ENCODE measurements at regions not wholly inside any gene's neighbourhood (a gene's known extent, or its start where the extent isn't known, plus 50 kb on each side); places are given as distances from the start of the nearest gene placed in this dataset.

GRCh38 chr12:78712834-78713481 lies 151.6 kb upstream of the SYT1 start:
- no peak for DNase-seq (ENCODE audit: extremely low spot score)
- ChIA-PET CTCF (no interaction called here), POLR2A (no interaction called here)
- TF ChIP-seq ARNT (IDR thresholded peaks at IDR 0.05) (no peak), SP1 (IDR thresholded peaks at IDR 0.05) (no peak), ELF4 (IDR thresholded peaks at IDR 0.05) (no peak), TARDBP (IDR thresholded peaks at IDR 0.05) (no peak), NFRKB (IDR thresholded peaks at IDR 0.05) (no peak), SUZ12 (IDR thresholded peaks at IDR 0.05) (no peak), BHLHE40 (IDR thresholded peaks at IDR 0.05; ENCODE audit: borderline replicate concordance) (no peak), CTBP1 (IDR thresholded peaks at IDR 0.05; ENCODE audit: borderline replicate concordance) (no peak), HDGF (IDR thresholded peaks at IDR 0.05; ENCODE audit: borderline replicate concordance) (no peak), ZNF384 (IDR thresholded peaks at IDR 0.05) (no peak), FOXA1 (IDR thresholded peaks at IDR 0.05) (no peak), L3MBTL2 (conservative IDR thresholded peaks at IDR 0.05) (no peak), PKNOX1 (IDR thresholded peaks at IDR 0.05) (no peak), LEF1 (IDR thresholded peaks at IDR 0.05; ENCODE audit: borderline replicate concordance) (no peak)

- POLR2A ChIA-PET: no interaction called here
- TF ChIP-seq HDGF (IDR thresholded peaks at IDR 0.05; ENCODE audit: borderline replicate concordance) (no peak), ARNT (IDR thresholded peaks at IDR 0.05) (no peak), PKNOX1 (IDR thresholded peaks at IDR 0.05) (no peak), BHLHE40 (IDR thresholded peaks at IDR 0.05; ENCODE audit: borderline replicate concordance) (no peak)
- CTCF ChIA-PET: no interaction called here
- no peak for DNase-seq (ENCODE audit: extremely low spot score)
Observed at GRCh38 chr12:78719721-78720120, 144.9 kb upstream of the SYT1 start.

DNA sequence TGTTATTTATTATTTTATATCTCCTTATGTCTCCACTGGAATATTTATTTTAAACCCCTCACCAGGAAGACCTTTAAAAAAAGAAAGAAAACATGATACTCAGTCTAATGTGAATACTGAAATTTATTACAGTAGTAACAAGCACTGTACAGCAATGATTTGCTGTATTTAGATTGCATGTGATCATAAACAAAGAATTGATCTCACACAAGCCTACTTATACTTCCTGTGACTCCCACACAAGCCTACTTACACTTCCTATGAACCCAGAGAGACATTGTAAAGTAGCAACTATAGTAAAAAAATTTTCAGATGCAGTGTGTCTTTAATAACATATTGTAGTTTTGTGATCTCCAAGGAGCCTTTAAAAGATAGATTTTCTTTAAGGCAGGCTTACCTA lies 142.7 kb upstream of the SYT1 start:
- TF ChIP-seq FOXM1 (IDR thresholded peaks at IDR 0.05; ENCODE audit: borderline replicate concordance) (no peak), ZNF384 (IDR thresholded peaks at IDR 0.05) (no peak), CTBP1 (IDR thresholded peaks at IDR 0.05; ENCODE audit: borderline replicate concordance) (no peak), SP1 (IDR thresholded peaks at IDR 0.05) (no peak), BHLHE40 (IDR thresholded peaks at IDR 0.05; ENCODE audit: borderline replicate concordance) (no peak), L3MBTL2 (conservative IDR thresholded peaks at IDR 0.05) (no peak), ARNT (IDR thresholded peaks at IDR 0.05) (no peak), PKNOX1 (IDR thresholded peaks at IDR 0.05) (no peak), LEF1 (IDR thresholded peaks at IDR 0.05; ENCODE audit: borderline replicate concordance) (no peak), FOXA1 (IDR thresholded peaks at IDR 0.05) (no peak), NFRKB (IDR thresholded peaks at IDR 0.05) (no peak)
- ChIA-PET POLR2A (no interaction called here), CTCF (no interaction called here)

GRCh38 chr12:78725033-78725432 lies 139.5 kb upstream of the SYT1 start:
- DNase-seq (ENCODE audit: extremely low spot score): no peak
- TF ChIP-seq ZNF384 (IDR thresholded peaks at IDR 0.05) (no peak), LEF1 (IDR thresholded peaks at IDR 0.05; ENCODE audit: borderline replicate concordance) (no peak), L3MBTL2 (conservative IDR thresholded peaks at IDR 0.05) (no peak)
- CTCF ChIA-PET: no interaction called here
- POLR2A ChIA-PET: no interaction called here

More for the DNA sequence above, 142.7 kb upstream of the SYT1 start:
- DNase-seq (ENCODE audit: extremely low spot score): no peak

GRCh38 chr12:78725951-78726580 lies 138.5 kb upstream of the SYT1 start:
- DNase-seq (ENCODE audit: extremely low spot score): no peak
- ChIA-PET POLR2A (no interaction called here), CTCF (interaction anchor here (0.6 kb wide), 1 partner anchor 621 kb away, joined by 9 read pairs; no protein-coding TSS in a partner anchor)

DNA sequence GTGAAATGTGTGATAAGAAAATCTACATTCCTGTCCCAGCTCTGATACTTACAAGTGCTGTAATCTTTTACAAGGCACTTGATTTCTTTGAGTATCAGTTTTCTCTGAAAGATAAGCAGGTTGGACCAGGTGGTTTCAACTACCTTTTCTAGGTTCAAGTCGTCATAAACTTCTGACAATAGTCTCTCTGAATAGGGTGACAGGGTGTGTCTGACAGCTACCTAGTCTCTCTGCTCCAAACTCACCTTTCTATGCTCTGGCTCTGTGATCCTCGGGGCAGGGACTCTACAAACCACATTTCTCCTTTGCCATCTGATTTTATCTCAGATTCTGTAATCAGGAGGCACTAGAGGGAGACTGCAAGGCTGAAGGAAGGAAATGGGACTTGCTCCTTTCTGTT lies 137.7 kb upstream of the SYT1 start:
- ChIA-PET CTCF (interaction anchor here (0.6 kb wide), 1 partner anchor 620 kb away, joined by 9 read pairs; no protein-coding TSS in a partner anchor), POLR2A (no interaction called here)
- TF ChIP-seq SUZ12 (IDR thresholded peaks at IDR 0.05) (no peak), LEF1 (IDR thresholded peaks at IDR 0.05; ENCODE audit: borderline replicate concordance) (no peak), HDGF (IDR thresholded peaks at IDR 0.05; ENCODE audit: borderline replicate concordance) (no peak), NFRKB (IDR thresholded peaks at IDR 0.05) (no peak), TARDBP (IDR thresholded peaks at IDR 0.05) (no peak), CTBP1 (IDR thresholded peaks at IDR 0.05; ENCODE audit: borderline replicate concordance) (no peak), FOXK2 (IDR thresholded peaks at IDR 0.05) (no peak), ZNF384 (IDR thresholded peaks at IDR 0.05) (no peak), FOXA1 (IDR thresholded peaks at IDR 0.05) (no peak), ARNT (IDR thresholded peaks at IDR 0.05) (no peak), ELF4 (IDR thresholded peaks at IDR 0.05) (no peak), BHLHE40 (IDR thresholded peaks at IDR 0.05; ENCODE audit: borderline replicate concordance) (no peak), SP1 (IDR thresholded peaks at IDR 0.05) (no peak), FOXM1 (IDR thresholded peaks at IDR 0.05; ENCODE audit: borderline replicate concordance) (no peak), L3MBTL2 (conservative IDR thresholded peaks at IDR 0.05) (no peak), PKNOX1 (IDR thresholded peaks at IDR 0.05) (no peak)
- DNase-seq (ENCODE audit: extremely low spot score): no peak

More at GRCh38 chr12:78725951-78726580, 138.5 kb upstream of the SYT1 start:
- TF ChIP-seq ZNF384 (IDR thresholded peaks at IDR 0.05) (no peak), NFRKB (IDR thresholded peaks at IDR 0.05) (no peak), HDGF (IDR thresholded peaks at IDR 0.05; ENCODE audit: borderline replicate concordance) (no peak), ELF4 (IDR thresholded peaks at IDR 0.05) (no peak), FOXK2 (IDR thresholded peaks at IDR 0.05) (no peak), SUZ12 (IDR thresholded peaks at IDR 0.05) (no peak), ARNT (IDR thresholded peaks at IDR 0.05) (no peak), BHLHE40 (IDR thresholded peaks at IDR 0.05; ENCODE audit: borderline replicate concordance) (no peak), LEF1 (IDR thresholded peaks at IDR 0.05; ENCODE audit: borderline replicate concordance) (no peak), L3MBTL2 (conservative IDR thresholded peaks at IDR 0.05) (no peak)

Measured in HEK293T (cell line).